Upper lobe of left lung (tissue), 4 donors: ENCODE measurements at regions not wholly inside any gene's neighbourhood (a gene's known extent, or its start where the extent isn't known, plus 50 kb on each side); places are given as distances from the start of the nearest gene placed in this dataset.

Source experiments
- EP300 ChIP-seq, 4 donors: sonication (generic); formaldehyde crosslinking; IDR thresholded peaks; one replicate each; pipeline ENCODE4 v1.5.1; 2017; ENCODE audit warnings: antibody characterized with exemption in 4 of 4, control low read depth in 2 of 4
- POLR2A ChIP-seq, 4 donors: fragments of 450-650 bp; IDR thresholded peaks; one replicate each; pipeline ENCODE4 v1.5.1; 2016 to 2017; ENCODE audit warnings: antibody characterized with exemption in 4 of 4, mild to moderate bottlenecking in 2 of 4
- POLR2AphosphoS5 ChIP-seq, 2 donors: sonication (generic); formaldehyde crosslinking; IDR thresholded peaks; one replicate each; pipeline ENCODE4 v1.5.1; 2017; ENCODE audit warnings: antibody characterized with exemption in 2 of 2
- TF ChIP-seq, protein P1 (sequence below), 6 experiments: fragments of 450-650 bp in 4 of 6; fragments of 200-600 bp in 2 of 6; sonication (generic) in 2 of 6; IDR thresholded peaks; one replicate each; pipeline ENCODE4 v1.5.1; 2016 to 2019; ENCODE audit warnings: antibody characterized with exemption in 6 of 6

DNA sequence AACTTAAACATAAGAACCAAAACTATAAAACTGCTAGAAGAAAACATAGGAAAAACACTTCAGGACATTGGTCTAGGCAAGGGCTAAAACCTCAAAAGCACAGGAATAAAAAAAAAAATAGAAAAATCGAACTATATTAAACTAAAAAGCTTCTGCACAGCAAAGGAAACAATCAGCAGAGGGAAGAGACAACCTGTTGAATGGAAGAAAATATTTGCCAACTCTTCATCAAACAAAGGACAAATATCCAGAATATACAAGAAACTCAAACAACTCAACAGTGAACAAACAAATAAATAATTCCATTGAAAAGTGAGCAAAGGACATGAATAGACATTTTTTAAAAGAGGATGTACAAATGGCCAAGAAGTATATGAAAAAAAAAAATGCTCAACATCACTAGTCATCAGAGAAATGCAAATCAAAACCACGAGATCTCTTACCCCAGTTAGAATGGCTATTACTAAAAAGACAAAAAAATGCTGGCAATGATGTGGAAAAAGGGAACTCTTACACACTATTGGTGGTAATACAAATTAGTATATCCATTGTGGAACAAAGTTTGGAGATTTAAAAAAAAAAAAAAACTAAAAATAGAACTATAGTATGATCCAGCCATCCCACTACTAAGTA, 152.0 kb downstream of the NDUFA12 start:
- TF ChIP-seq, protein P1, sequence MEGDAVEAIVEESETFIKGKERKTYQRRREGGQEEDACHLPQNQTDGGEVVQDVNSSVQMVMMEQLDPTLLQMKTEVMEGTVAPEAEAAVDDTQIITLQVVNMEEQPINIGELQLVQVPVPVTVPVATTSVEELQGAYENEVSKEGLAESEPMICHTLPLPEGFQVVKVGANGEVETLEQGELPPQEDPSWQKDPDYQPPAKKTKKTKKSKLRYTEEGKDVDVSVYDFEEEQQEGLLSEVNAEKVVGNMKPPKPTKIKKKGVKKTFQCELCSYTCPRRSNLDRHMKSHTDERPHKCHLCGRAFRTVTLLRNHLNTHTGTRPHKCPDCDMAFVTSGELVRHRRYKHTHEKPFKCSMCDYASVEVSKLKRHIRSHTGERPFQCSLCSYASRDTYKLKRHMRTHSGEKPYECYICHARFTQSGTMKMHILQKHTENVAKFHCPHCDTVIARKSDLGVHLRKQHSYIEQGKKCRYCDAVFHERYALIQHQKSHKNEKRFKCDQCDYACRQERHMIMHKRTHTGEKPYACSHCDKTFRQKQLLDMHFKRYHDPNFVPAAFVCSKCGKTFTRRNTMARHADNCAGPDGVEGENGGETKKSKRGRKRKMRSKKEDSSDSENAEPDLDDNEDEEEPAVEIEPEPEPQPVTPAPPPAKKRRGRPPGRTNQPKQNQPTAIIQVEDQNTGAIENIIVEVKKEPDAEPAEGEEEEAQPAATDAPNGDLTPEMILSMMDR (IDR thresholded peaks at IDR 0.05), result no peak
- no peak for TF ChIP-seq POLR2AphosphoS5 (IDR thresholded peaks at IDR 0.05)
- TF ChIP-seq EP300 (IDR thresholded peaks at IDR 0.05), result no peak
- no peak for TF ChIP-seq POLR2A (IDR thresholded peaks at IDR 0.05)
